Prostate gland (tissue), 2 donors: ENCODE measurements at regions not wholly inside any gene's neighbourhood (a gene's known extent, or its start where the extent isn't known, plus 50 kb on each side); places are given as distances from the start of the nearest gene placed in this dataset.

Experiments
- DNase-seq: peaks from one replicate; pipeline ENCODE4 v3.0.0-alpha.2; 2019; ENCODE audit warnings: low spot score
- H3K27ac ChIP-seq, 2 donors: fragments of 200-600 bp; sonication (generic); 2 replicates each; pipeline ENCODE4 v1.5.1; 2017 to 2019
- H3K27me3 ChIP-seq: fragments of 200-600 bp; sonication (generic); replicated peaks from 2 replicates; pipeline ENCODE4 v1.5.1; 2019; ENCODE audit not compliant: insufficient read depth
- H3K36me3 ChIP-seq, 2 donors: fragments of 200-600 bp; sonication (generic); 1 replicate in 1 of 2; 2 replicates in 1 of 2; pipeline versions ENCODE4 v1.5.1 to v1.8.1; 2017 to 2019
- H3K4me1 ChIP-seq: fragments of 200-600 bp; sonication (generic); replicated peaks from 2 replicates; pipeline ENCODE4 v1.5.1; 2019
- H3K4me3 ChIP-seq, 2 donors: fragments of 200-600 bp; sonication (generic); 2 replicates each; pipeline ENCODE4 v1.5.1; 2017 to 2019
- H3K9me3 ChIP-seq: fragments of 200-600 bp; sonication (generic); 2 replicates; pipeline ENCODE4 v1.5.1; 2017
- CTCF ChIP-seq, 4 experiments: fragments of 200-600 bp in 2 of 4; fragments of 450-650 bp in 2 of 4; sonication (generic) in 2 of 4; IDR thresholded peaks; 1 replicate in 3 of 4; 2 replicates in 1 of 4; pipeline ENCODE4 v1.5.1; 2016 to 2019; ENCODE audit warnings: antibody characterized with exemption in 4 of 4, mild to moderate bottlenecking in 2 of 4, moderate library complexity in 2 of 4
- POLR2A ChIP-seq: fragments of 450-650 bp; IDR thresholded peaks from one replicate; pipeline ENCODE4 v1.6.1; 2016; ENCODE audit warnings: antibody characterized with exemption, mild to moderate bottlenecking
- POLR2AphosphoS5 ChIP-seq: sonication (generic); formaldehyde crosslinking; IDR thresholded peaks from one replicate; pipeline ENCODE4 v1.6.1; 2017; ENCODE audit warnings: antibody characterized with exemption
- WGBS: methylation state at CpG from one replicate; pipeline ENCODE4 v1.1.5; 2018; 5-methylcytosine and 5-hydroxymethylcytosine counted together
- intact Hi-C: fragments of 100-400 bp; cut with DNase I; formaldehyde crosslinking; loops from one replicate; pipeline ENCODE4 v1.14.2; 2022

GRCh38 chr3:124615896-124616543 lies 114.2 kb upstream of the UMPS start:
- intact Hi-C loops: no loop called here

GRCh38 chr3:124617177-124617576 lies 113.1 kb upstream of the UMPS start:
- no peaks in the 10 kb centered on the region for H3K9me3 ChIP-seq
- no peaks in the 10 kb centered on the region for H3K27me3 ChIP-seq
- H3K27ac ChIP-seq: no peak overlapping the region
- intact Hi-C loops: no loop called here
- no peak for TF ChIP-seq POLR2A
- TF ChIP-seq POLR2AphosphoS5: no peak
- no peak for TF ChIP-seq CTCF (IDR thresholded peaks at IDR 0.05)
- no peak for DNase-seq
- no peak overlapping the region for H3K4me3 ChIP-seq
- WGBS: 73% methylated on average over 1 of the region's 1 CpG
- H3K36me3 ChIP-seq: no peaks in the 10 kb centered on the region
- no peaks in the 10 kb centered on the region for H3K4me1 ChIP-seq

More at GRCh38 chr3:124615896-124616543, 114.2 kb upstream of the UMPS start:
- H3K27ac ChIP-seq: no peak overlapping the region
- TF ChIP-seq CTCF (IDR thresholded peaks at IDR 0.05) (no peak), POLR2AphosphoS5 (no peak), POLR2A (no peak)
- H3K27me3 ChIP-seq: no peaks in the 10 kb centered on the region
- no peak overlapping the region for H3K4me3 ChIP-seq
- DNase-seq: no peak
- no peaks in the 10 kb centered on the region for H3K4me1 ChIP-seq
- H3K9me3 ChIP-seq: no peaks in the 10 kb centered on the region
- no peaks in the 10 kb centered on the region for H3K36me3 ChIP-seq
- 90% methylated on average over 1 of the region's 1 CpG for WGBS

GRCh38 chr3:124619887-124620599 lies 110.2 kb upstream of the UMPS start:
- Histone ChIP-seq H3K27me3 (no peaks in the 10 kb centered on the region), H3K9me3 (no peaks in the 10 kb centered on the region), H3K36me3 (no peaks in the 10 kb centered on the region), H3K4me3 (no peak overlapping the region), H3K4me1 (no peaks in the 10 kb centered on the region), H3K27ac (no peak overlapping the region)
- no peak for DNase-seq
- intact Hi-C loops: no loop called here
- WGBS: 91% methylated on average over 4 of the region's 4 CpGs
- TF ChIP-seq CTCF (IDR thresholded peaks at IDR 0.05) (no peak), POLR2AphosphoS5 (no peak)

- 68% methylated on average over 6 of the region's 6 CpGs for WGBS
These were observed 109.6 kb upstream of the UMPS start for GRCh38 chr3:124620600-124621063.

More at GRCh38 chr3:124620600-124621063, 109.6 kb upstream of the UMPS start:
- Histone ChIP-seq H3K27ac (no peak overlapping the region), H3K4me1 (no peaks in the 10 kb centered on the region), H3K27me3 (no peaks in the 10 kb centered on the region), H3K4me3 (no peak overlapping the region), H3K9me3 (no peaks in the 10 kb centered on the region), H3K36me3 (no peaks in the 10 kb centered on the region)
- no peak for DNase-seq
- no peak for TF ChIP-seq CTCF (IDR thresholded peaks at IDR 0.05)
- TF ChIP-seq POLR2AphosphoS5: no peak
- intact Hi-C loops: no loop called here
